KMS-11 (cell line): ENCODE measurements at regions not wholly inside any gene's neighbourhood (a gene's known extent, or its start where the extent isn't known, plus 50 kb on each side); places are given as distances from the start of the nearest gene placed in this dataset.

Experiments used
- H2AFZ ChIP-seq: fragments of 200-600 bp; sonication (generic); 2 replicates; pipeline ENCODE4 v1.6.1; 2016; ENCODE audit warnings: antibody characterized with exemption, mixed run types, low read depth
- H3K27ac ChIP-seq: fragments of 200-600 bp; sonication (generic); 2 replicates; pipeline ENCODE4 v1.6.1; 2016; ENCODE audit warnings: mild to moderate bottlenecking, mixed run types
- H3K27me3 ChIP-seq: fragments of 200-600 bp; sonication (generic); 2 replicates; pipeline ENCODE4 v1.6.1; 2017; ENCODE audit warnings: mild to moderate bottlenecking, low read depth, mixed run types, moderate library complexity; ENCODE audit not compliant: insufficient read depth
- H3K36me3 ChIP-seq: fragments of 200-600 bp; sonication (generic); 2 replicates; pipeline ENCODE4 v1.6.1; 2017; ENCODE audit warnings: mild to moderate bottlenecking, mixed run types; ENCODE audit not compliant: insufficient read depth
- H3K4me1 ChIP-seq: fragments of 200-600 bp; sonication (generic); 2 replicates; pipeline ENCODE4 v1.6.1; 2016; ENCODE audit warnings: mild to moderate bottlenecking, low read depth, mixed run types; ENCODE audit not compliant: poor library complexity, severe bottlenecking
- H3K4me2 ChIP-seq: fragments of 200-600 bp; sonication (generic); 2 replicates; pipeline ENCODE4 v1.7.0; 2016; ENCODE audit warnings: mild to moderate bottlenecking, mixed run types
- H3K4me3 ChIP-seq: fragments of 200-600 bp; sonication (generic); IDR thresholded peaks from 2 replicates; pipeline ENCODE4 v1.6.1; 2017; ENCODE audit warnings: low read depth, low read length, mixed read lengths; ENCODE audit not compliant: insufficient read depth
- H3K79me2 ChIP-seq: fragments of 200-600 bp; sonication (generic); 2 replicates; pipeline ENCODE4 v1.6.1; 2016; ENCODE audit warnings: low read depth, mixed run types; ENCODE audit not compliant: insufficient read depth
- H3K9ac ChIP-seq: fragments of 200-600 bp; sonication (generic); 2 replicates; pipeline ENCODE4 v1.6.1; 2016; ENCODE audit warnings: mild to moderate bottlenecking, mixed run types
- H4K20me1 ChIP-seq: fragments of 200-600 bp; sonication (generic); 2 replicates; pipeline ENCODE4 v1.6.1; 2016; ENCODE audit warnings: mild to moderate bottlenecking, mixed run types; ENCODE audit not compliant: insufficient read depth
- TF ChIP-seq, protein P1 (sequence below): fragments of 200-600 bp; sonication (generic); conservative IDR thresholded peaks from 2 replicates; pipeline ENCODE4 v1.6.1; 2017; ENCODE audit warnings: low read depth, mild to moderate bottlenecking, antibody characterized with exemption, low read length, moderate library complexity, mixed read lengths

DNA sequence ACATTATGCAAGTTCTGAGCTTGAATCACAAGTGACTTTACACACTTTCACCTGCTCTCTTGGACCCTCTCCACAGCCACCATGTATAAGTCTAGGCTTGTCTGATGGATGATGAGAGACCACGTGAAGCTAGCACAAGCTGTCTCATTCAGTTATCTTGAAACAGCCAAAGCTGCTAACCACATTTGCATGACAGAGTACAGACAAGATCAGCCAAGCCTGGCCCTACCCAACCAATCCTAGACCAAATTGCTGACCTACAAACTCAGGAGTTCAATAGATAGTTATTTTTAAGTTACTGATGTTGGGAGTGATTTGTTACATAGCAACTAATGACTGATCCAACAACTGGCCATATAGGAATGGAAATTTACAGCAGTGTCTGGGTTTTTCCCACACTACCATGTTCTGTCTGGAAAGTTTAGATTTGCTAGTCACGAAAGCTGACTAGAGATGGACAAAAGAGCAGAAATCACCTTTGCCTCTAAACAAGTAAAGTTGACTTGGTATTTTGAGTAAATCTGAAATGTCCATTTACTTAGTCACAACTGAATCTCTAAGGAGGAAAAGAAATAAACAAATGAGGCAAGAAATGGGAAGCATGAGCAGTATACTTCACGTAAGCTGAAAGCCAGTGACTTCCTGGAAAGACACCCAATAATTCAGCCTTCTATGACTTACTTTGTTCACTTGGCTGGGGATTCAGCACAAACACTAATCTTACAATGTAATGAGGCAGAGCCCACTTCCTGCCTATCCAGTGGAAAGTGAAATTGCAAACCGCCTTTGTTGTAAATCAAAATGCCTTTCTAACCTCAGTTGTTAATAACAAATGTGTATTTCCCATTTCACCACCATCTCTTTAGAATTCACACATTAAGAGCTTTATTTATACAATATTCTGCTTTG, 101.7 kb downstream of the FAM181B start:
- Histone ChIP-seq H3K4me1 (no peaks in the 10 kb centered on the region), H4K20me1 (no peaks in the 10 kb centered on the region), H3K4me3 (no peak overlapping the region), H3K79me2 (no peaks in the 10 kb centered on the region), H3K4me2 (no peak overlapping the region), H3K27ac (no peak overlapping the region), H2AFZ (no peak overlapping the region), H3K27me3 (no peaks in the 10 kb centered on the region), H3K36me3 (no peaks in the 10 kb centered on the region), H3K9ac (no peak overlapping the region)
- TF ChIP-seq, protein P1, sequence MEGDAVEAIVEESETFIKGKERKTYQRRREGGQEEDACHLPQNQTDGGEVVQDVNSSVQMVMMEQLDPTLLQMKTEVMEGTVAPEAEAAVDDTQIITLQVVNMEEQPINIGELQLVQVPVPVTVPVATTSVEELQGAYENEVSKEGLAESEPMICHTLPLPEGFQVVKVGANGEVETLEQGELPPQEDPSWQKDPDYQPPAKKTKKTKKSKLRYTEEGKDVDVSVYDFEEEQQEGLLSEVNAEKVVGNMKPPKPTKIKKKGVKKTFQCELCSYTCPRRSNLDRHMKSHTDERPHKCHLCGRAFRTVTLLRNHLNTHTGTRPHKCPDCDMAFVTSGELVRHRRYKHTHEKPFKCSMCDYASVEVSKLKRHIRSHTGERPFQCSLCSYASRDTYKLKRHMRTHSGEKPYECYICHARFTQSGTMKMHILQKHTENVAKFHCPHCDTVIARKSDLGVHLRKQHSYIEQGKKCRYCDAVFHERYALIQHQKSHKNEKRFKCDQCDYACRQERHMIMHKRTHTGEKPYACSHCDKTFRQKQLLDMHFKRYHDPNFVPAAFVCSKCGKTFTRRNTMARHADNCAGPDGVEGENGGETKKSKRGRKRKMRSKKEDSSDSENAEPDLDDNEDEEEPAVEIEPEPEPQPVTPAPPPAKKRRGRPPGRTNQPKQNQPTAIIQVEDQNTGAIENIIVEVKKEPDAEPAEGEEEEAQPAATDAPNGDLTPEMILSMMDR, result no peak

DNA sequence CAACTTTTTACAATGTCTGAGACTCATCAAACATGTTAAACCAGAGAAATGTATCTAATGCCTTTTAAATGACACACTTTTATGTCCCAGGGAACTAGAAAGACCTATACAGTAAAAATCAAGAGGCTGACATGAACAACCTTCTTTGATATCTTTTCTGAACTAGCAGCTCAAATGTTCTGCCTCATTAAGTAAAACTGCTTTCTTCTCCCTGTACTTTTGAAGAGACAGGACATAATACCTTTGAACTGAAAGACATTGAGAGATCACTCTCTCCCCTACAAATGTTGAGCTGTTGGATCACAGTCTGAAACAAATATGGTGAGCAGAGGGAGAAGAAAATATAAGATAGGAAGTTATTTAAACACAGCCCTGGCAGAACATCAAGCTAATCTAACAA, 123.0 kb downstream of the FAM181B start:
- Histone ChIP-seq H4K20me1 (no peaks in the 10 kb centered on the region), H3K4me1 (no peaks in the 10 kb centered on the region), H3K9ac (no peak overlapping the region), H3K36me3 (no peaks in the 10 kb centered on the region), H3K27me3 (no peaks in the 10 kb centered on the region), H3K27ac (no peak overlapping the region), H3K4me3 (no peak overlapping the region), H3K4me2 (no peak overlapping the region), H3K79me2 (no peaks in the 10 kb centered on the region), H2AFZ (no peak overlapping the region)
- TF ChIP-seq, protein P1, result no peak

DNA sequence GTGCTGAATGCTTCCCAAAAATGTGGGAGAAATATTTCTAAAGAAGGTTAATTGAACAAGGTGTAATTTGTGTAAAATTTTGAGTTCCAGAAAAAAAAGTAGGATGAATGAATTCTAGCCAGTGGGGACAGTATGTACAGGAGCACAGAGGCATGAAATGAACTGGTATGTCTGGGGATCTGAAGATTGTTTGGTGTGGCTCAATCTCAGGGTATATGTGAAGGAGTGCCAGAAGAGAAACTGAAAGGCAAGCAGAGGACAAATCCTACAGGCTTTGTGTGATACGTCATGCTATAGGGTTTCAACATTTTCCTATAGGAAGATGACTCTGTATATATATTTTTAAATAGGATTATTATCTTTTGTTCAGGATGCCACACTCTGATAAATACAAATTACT, 126.9 kb downstream of the FAM181B start:
- Histone ChIP-seq H3K79me2 (no peaks in the 10 kb centered on the region), H3K27ac (no peak overlapping the region), H3K27me3 (no peaks in the 10 kb centered on the region), H3K4me3 (no peak overlapping the region), H2AFZ (no peak overlapping the region), H4K20me1 (no peaks in the 10 kb centered on the region), H3K9ac (no peak overlapping the region), H3K4me2 (no peak overlapping the region), H3K4me1 (no peaks in the 10 kb centered on the region), H3K36me3 (no peaks in the 10 kb centered on the region)
- TF ChIP-seq, protein P1, result no peak

DNA sequence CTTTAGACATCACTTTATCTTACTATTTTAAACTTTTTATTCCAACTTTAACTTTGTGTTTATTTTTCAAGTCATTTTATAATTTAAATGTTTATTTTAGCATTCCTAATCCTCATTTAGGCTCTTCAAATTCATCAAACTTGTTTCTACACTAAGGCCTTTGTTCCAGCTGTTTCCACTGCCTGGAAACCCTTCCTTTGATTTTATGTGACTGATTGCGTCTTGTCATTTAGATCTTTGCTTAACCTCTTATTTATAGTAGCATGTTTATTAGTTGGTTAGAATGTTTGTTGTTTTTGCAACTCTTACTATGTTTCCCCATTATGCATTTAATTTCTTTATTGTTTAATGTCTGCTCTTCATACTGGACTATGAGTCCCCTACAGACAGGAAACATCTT, 132.0 kb downstream of the FAM181B start:
- no peak overlapping the region for H3K4me3 ChIP-seq
- no peaks in the 10 kb centered on the region for H3K27me3 ChIP-seq
- H3K79me2 ChIP-seq, result no peaks in the 10 kb centered on the region
- no peak overlapping the region for H3K4me2 ChIP-seq
- no peaks in the 10 kb centered on the region for H3K4me1 ChIP-seq
- H3K36me3 ChIP-seq, result no peaks in the 10 kb centered on the region
- no peak overlapping the region for H2AFZ ChIP-seq
- H4K20me1 ChIP-seq, result no peaks in the 10 kb centered on the region
- H3K27ac ChIP-seq, result no peak overlapping the region
- TF ChIP-seq, protein P1, result no peak
- no peak overlapping the region for H3K9ac ChIP-seq
